ENCODE measurements at regions not wholly inside any gene's neighbourhood (a gene's known extent, or its start where the extent isn't known, plus 50 kb on each side); places are given as distances from the start of the nearest gene placed in this dataset.

- Histone ChIP-seq H3K27ac (ENCODE audit: low read depth, low read length) (no peak overlapping the region), H3K9me3 (ENCODE audit: low read length) (no peaks in the 10 kb centered on the region), H3K9ac (ENCODE audit: low read length) (no peak overlapping the region), H3K27me3 (ENCODE audit: control insufficient read depth in 1 of 2, insufficient read depth in 2 of 2, low read length in 2 of 2) (no peaks in the 10 kb centered on the region), H3K4me3 (ENCODE audit: low read depth in 1 of 2, low read length in 2 of 2) (no peak overlapping the region), H3K36me3 (ENCODE audit: insufficient read depth, low read length) (no peaks in the 10 kb centered on the region), H3K4me1 (ENCODE audit: insufficient read depth, low read length) (no peaks in the 10 kb centered on the region)
These were observed 143.4 kb upstream of the TSC22D2 start for GRCh38 chr3:150264561-150265279.

- no peaks in the 10 kb centered on the region for H3K9me3 ChIP-seq (ENCODE audit: low read length)
- no peak overlapping the region for H3K4me3 ChIP-seq (ENCODE audit: low read depth in 1 of 2, low read length in 2 of 2)
- H3K27ac ChIP-seq (ENCODE audit: low read depth, low read length): no peak overlapping the region
- H3K9ac ChIP-seq (ENCODE audit: low read length): no peak overlapping the region
- H3K4me1 ChIP-seq (ENCODE audit: insufficient read depth, low read length): no peaks in the 10 kb centered on the region
- H3K36me3 ChIP-seq (ENCODE audit: insufficient read depth, low read length): no peaks in the 10 kb centered on the region
- H3K27me3 ChIP-seq (ENCODE audit: control insufficient read depth in 1 of 2, insufficient read depth in 2 of 2, low read length in 2 of 2): no peaks in the 10 kb centered on the region
These were observed 146.1 kb upstream of the TSC22D2 start for GRCh38 chr3:150261958-150262357.

GRCh38 chr3:150261418-150261817 lies 146.7 kb upstream of the TSC22D2 start:
- no peaks in the 10 kb centered on the region for H3K9me3 ChIP-seq (ENCODE audit: low read length)
- H3K9ac ChIP-seq (ENCODE audit: low read length): no peak overlapping the region
- no peak overlapping the region for H3K27ac ChIP-seq (ENCODE audit: low read depth, low read length)
- H3K36me3 ChIP-seq (ENCODE audit: insufficient read depth, low read length): no peaks in the 10 kb centered on the region
- H3K27me3 ChIP-seq (ENCODE audit: control insufficient read depth in 1 of 2, insufficient read depth in 2 of 2, low read length in 2 of 2): no peaks in the 10 kb centered on the region
- no peaks in the 10 kb centered on the region for H3K4me1 ChIP-seq (ENCODE audit: insufficient read depth, low read length)
- H3K4me3 ChIP-seq (ENCODE audit: low read depth in 1 of 2, low read length in 2 of 2): no peak overlapping the region

- Histone ChIP-seq H3K27ac (ENCODE audit: low read depth, low read length) (no peak overlapping the region), H3K27me3 (ENCODE audit: control insufficient read depth in 1 of 2, insufficient read depth in 2 of 2, low read length in 2 of 2) (no peaks in the 10 kb centered on the region), H3K36me3 (ENCODE audit: insufficient read depth, low read length) (no peaks in the 10 kb centered on the region), H3K4me3 (ENCODE audit: low read depth in 1 of 2, low read length in 2 of 2) (no peak overlapping the region), H3K9ac (ENCODE audit: low read length) (no peak overlapping the region), H3K4me1 (ENCODE audit: insufficient read depth, low read length) (peaks cover 5% of the 10 kb centered on the region), H3K9me3 (ENCODE audit: low read length) (no peaks in the 10 kb centered on the region)
These were observed 147.7 kb upstream of the TSC22D2 start for GRCh38 chr3:150260398-150260710.

GRCh38 chr3:150259526-150260397 lies 148.3 kb upstream of the TSC22D2 start:
- peaks cover 11% of the 10 kb centered on the region for H3K4me1 ChIP-seq (ENCODE audit: insufficient read depth, low read length)
- H3K27ac ChIP-seq (ENCODE audit: low read depth, low read length): no peak overlapping the region
- no peak overlapping the region for H3K4me3 ChIP-seq (ENCODE audit: low read depth in 1 of 2, low read length in 2 of 2)
- H3K9ac ChIP-seq (ENCODE audit: low read length): no peak overlapping the region
- no peaks in the 10 kb centered on the region for H3K36me3 ChIP-seq (ENCODE audit: insufficient read depth, low read length)
- H3K27me3 ChIP-seq (ENCODE audit: control insufficient read depth in 1 of 2, insufficient read depth in 2 of 2, low read length in 2 of 2): no peaks in the 10 kb centered on the region
- H3K9me3 ChIP-seq (ENCODE audit: low read length): no peaks in the 10 kb centered on the region

GRCh38 chr3:150256782-150257181 lies 151.3 kb upstream of the TSC22D2 start:
- Histone ChIP-seq H3K36me3 (ENCODE audit: insufficient read depth, low read length) (no peaks in the 10 kb centered on the region), H3K9ac (ENCODE audit: low read length) (no peak overlapping the region), H3K27ac (ENCODE audit: low read depth, low read length) (no peak overlapping the region), H3K27me3 (ENCODE audit: control insufficient read depth in 1 of 2, insufficient read depth in 2 of 2, low read length in 2 of 2) (no peaks in the 10 kb centered on the region), H3K9me3 (ENCODE audit: low read length) (no peaks in the 10 kb centered on the region), H3K4me3 (ENCODE audit: low read depth in 1 of 2, low read length in 2 of 2) (no peak overlapping the region), H3K4me1 (ENCODE audit: insufficient read depth, low read length) (peaks cover 19% of the 10 kb centered on the region)

- peaks cover 24% of the 10 kb centered on the region for H3K4me1 ChIP-seq (ENCODE audit: insufficient read depth, low read length)
- no peak overlapping the region for H3K4me3 ChIP-seq (ENCODE audit: low read depth in 1 of 2, low read length in 2 of 2)
- no peaks in the 10 kb centered on the region for H3K36me3 ChIP-seq (ENCODE audit: insufficient read depth, low read length)
- H3K9me3 ChIP-seq (ENCODE audit: low read length): no peaks in the 10 kb centered on the region
- H3K27me3 ChIP-seq (ENCODE audit: control insufficient read depth in 1 of 2, insufficient read depth in 2 of 2, low read length in 2 of 2): no peaks in the 10 kb centered on the region
- no peak overlapping the region for H3K9ac ChIP-seq (ENCODE audit: low read length)
- H3K27ac ChIP-seq (ENCODE audit: low read depth, low read length): no peak overlapping the region
These were observed 151.8 kb upstream of the TSC22D2 start for GRCh38 chr3:150256318-150256717.

GRCh38 chr3:150255826-150256225 lies 152.3 kb upstream of the TSC22D2 start:
- no peak overlapping the region for H3K27ac ChIP-seq (ENCODE audit: low read depth, low read length)
- H3K4me1 ChIP-seq (ENCODE audit: insufficient read depth, low read length): peaks cover 27% of the 10 kb centered on the region
- no peaks in the 10 kb centered on the region for H3K36me3 ChIP-seq (ENCODE audit: insufficient read depth, low read length)
- no peaks in the 10 kb centered on the region for H3K27me3 ChIP-seq (ENCODE audit: control insufficient read depth in 1 of 2, insufficient read depth in 2 of 2, low read length in 2 of 2)
- no peaks in the 10 kb centered on the region for H3K9me3 ChIP-seq (ENCODE audit: low read length)
- no peak overlapping the region for H3K9ac ChIP-seq (ENCODE audit: low read length)
- H3K4me3 ChIP-seq (ENCODE audit: low read depth in 1 of 2, low read length in 2 of 2): no peak overlapping the region

GRCh38 chr3:150255413-150255812 lies 152.7 kb upstream of the TSC22D2 start:
- H3K9ac ChIP-seq (ENCODE audit: low read length): peak overlapping the region; percentile 24
- no peaks in the 10 kb centered on the region for H3K36me3 ChIP-seq (ENCODE audit: insufficient read depth, low read length)
- no peak overlapping the region for H3K4me3 ChIP-seq (ENCODE audit: low read depth in 1 of 2, low read length in 2 of 2)
- H3K27me3 ChIP-seq (ENCODE audit: control insufficient read depth in 1 of 2, insufficient read depth in 2 of 2, low read length in 2 of 2): no peaks in the 10 kb centered on the region
- H3K9me3 ChIP-seq (ENCODE audit: low read length): no peaks in the 10 kb centered on the region
- peak overlapping the region; percentile 59 for H3K27ac ChIP-seq (ENCODE audit: low read depth, low read length)
- peaks cover 30% of the 10 kb centered on the region for H3K4me1 ChIP-seq (ENCODE audit: insufficient read depth, low read length)

- Histone ChIP-seq H3K4me1 (ENCODE audit: insufficient read depth, low read length) (peaks cover 41% of the 10 kb centered on the region), H3K27ac (ENCODE audit: low read depth, low read length) (no peak overlapping the region), H3K27me3 (ENCODE audit: control insufficient read depth in 1 of 2, insufficient read depth in 2 of 2, low read length in 2 of 2) (no peaks in the 10 kb centered on the region), H3K4me3 (ENCODE audit: low read depth in 1 of 2, low read length in 2 of 2) (no peak overlapping the region), H3K9ac (ENCODE audit: low read length) (no peak overlapping the region), H3K9me3 (ENCODE audit: low read length) (no peaks in the 10 kb centered on the region), H3K36me3 (ENCODE audit: insufficient read depth, low read length) (no peaks in the 10 kb centered on the region)
These were observed 153.8 kb upstream of the TSC22D2 start for GRCh38 chr3:150254309-150254708.

GRCh38 chr3:150253622-150254021 lies 154.5 kb upstream of the TSC22D2 start:
- no peak overlapping the region for H3K4me3 ChIP-seq (ENCODE audit: low read depth in 1 of 2, low read length in 2 of 2)
- H3K9ac ChIP-seq (ENCODE audit: low read length): no peak overlapping the region
- H3K27me3 ChIP-seq (ENCODE audit: control insufficient read depth in 1 of 2, insufficient read depth in 2 of 2, low read length in 2 of 2): no peaks in the 10 kb centered on the region
- H3K9me3 ChIP-seq (ENCODE audit: low read length): no peaks in the 10 kb centered on the region
- H3K27ac ChIP-seq (ENCODE audit: low read depth, low read length): no peak overlapping the region
- peaks cover 47% of the 10 kb centered on the region for H3K4me1 ChIP-seq (ENCODE audit: insufficient read depth, low read length)
- no peaks in the 10 kb centered on the region for H3K36me3 ChIP-seq (ENCODE audit: insufficient read depth, low read length)

GRCh38 chr3:150252462-150252861 lies 155.6 kb upstream of the TSC22D2 start:
- H3K27ac ChIP-seq (ENCODE audit: low read depth, low read length): no peak overlapping the region

More at GRCh38 chr3:150252462-150252861, 155.6 kb upstream of the TSC22D2 start:
- no peaks in the 10 kb centered on the region for H3K9me3 ChIP-seq (ENCODE audit: low read length)
- H3K36me3 ChIP-seq (ENCODE audit: insufficient read depth, low read length): no peaks in the 10 kb centered on the region
- H3K27me3 ChIP-seq (ENCODE audit: control insufficient read depth in 1 of 2, insufficient read depth in 2 of 2, low read length in 2 of 2): no peaks in the 10 kb centered on the region
- H3K4me1 ChIP-seq (ENCODE audit: insufficient read depth, low read length): peaks cover 54% of the 10 kb centered on the region
- no peak overlapping the region for H3K9ac ChIP-seq (ENCODE audit: low read length)
- H3K4me3 ChIP-seq (ENCODE audit: low read depth in 1 of 2, low read length in 2 of 2): no peak overlapping the region
